NT2/D1 (cell line): ENCODE measurements at regions not wholly inside any gene's neighbourhood (a gene's known extent, or its start where the extent isn't known, plus 50 kb on each side); places are given as distances from the start of the nearest gene placed in this dataset.

Source experiments
- YY1 ChIP-seq: IDR thresholded peaks from 2 replicates; pipeline ENCODE4 v1.6.1; 2011; ENCODE audit not compliant: insufficient read length, insufficient read depth
- ZNF274 ChIP-seq: IDR thresholded peaks from 2 replicates; pipeline ENCODE4 v1.6.1; 2011; ENCODE audit warnings: mild to moderate bottlenecking, low read depth, low read length

GRCh38 chr12:24463375-24463774 is 485.5 kb downstream of the BCAT1 start:
- no peak for TF ChIP-seq ZNF274
- no peak for TF ChIP-seq YY1
